ENCODE measurements at regions not wholly inside any gene's neighbourhood (a gene's known extent, or its start where the extent isn't known, plus 50 kb on each side); places are given as distances from the start of the nearest gene placed in this dataset.

DNA sequence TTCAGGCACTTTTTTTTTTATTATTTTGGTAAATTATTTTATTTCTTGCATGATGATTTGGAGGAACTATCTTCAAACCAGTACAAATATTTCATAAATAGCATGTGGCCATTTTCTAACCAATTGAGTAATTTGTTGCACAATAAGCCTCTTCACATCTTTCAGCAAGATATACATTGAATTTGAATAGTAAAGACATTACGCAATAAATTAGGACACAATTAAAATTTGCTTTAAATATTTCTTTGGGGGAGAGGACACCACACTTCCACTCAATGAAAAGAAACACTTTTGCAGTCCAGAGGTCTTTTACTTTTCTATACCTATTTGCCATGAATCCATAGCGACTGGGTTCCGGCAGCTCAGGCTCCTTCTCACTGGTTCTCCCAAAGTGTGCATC, 762.6 kb upstream of the GOLIM4 start:
- H3K27ac ChIP-seq: no peak overlapping the region; the same call in 1 of the 2 replicates
- no peak for TF ChIP-seq CTCF (conservative IDR thresholded peaks at IDR 0.05)

GRCh38 chr3:168850109-168850508, 754.4 kb upstream of the GOLIM4 start:
- no peak overlapping the region for H3K27ac ChIP-seq
- TF ChIP-seq CTCF (conservative IDR thresholded peaks at IDR 0.05): no peak

- TF ChIP-seq CTCF (conservative IDR thresholded peaks at IDR 0.05): peak; percentile 80
- no peak overlapping the region for H3K27ac ChIP-seq
These were observed 751.7 kb upstream of the GOLIM4 start for GRCh38 chr3:168847291-168847883.

DNA sequence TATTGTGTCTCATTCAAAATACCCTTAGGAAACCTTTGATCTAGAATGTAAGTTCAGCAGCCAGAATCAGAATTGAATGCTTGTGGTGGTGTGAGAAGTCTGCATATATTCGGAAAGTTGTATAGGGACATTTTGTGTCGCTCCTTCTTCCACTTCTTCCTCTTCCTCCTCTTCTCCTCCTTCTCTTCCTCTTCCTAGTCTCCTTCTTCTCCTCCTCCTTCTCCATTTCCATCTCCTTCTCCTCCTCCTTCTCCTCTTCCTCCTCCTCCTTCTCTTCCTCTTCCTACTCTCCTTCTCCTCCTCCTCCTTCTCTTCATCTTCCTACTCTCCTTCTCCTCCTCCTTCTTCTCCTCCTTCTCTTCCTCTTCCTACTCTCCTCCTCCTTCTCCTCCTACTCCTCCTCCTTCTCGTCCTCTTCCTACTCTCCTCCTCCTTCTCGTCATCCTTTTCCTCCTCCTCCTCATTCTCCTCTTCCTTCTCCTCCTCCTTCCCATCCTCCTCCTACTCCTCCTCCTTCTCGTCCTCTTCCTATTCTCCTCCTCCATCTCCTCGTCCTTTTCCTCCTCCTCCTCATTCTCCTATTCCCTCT, 749.3 kb upstream of the GOLIM4 start:
- TF ChIP-seq CTCF (conservative IDR thresholded peaks at IDR 0.05): no peak
- no peak overlapping the region for H3K27ac ChIP-seq

- TF ChIP-seq CTCF (conservative IDR thresholded peaks at IDR 0.05): no peak
- no peak overlapping the region for H3K27ac ChIP-seq
These were observed 748.7 kb upstream of the GOLIM4 start for GRCh38 chr3:168844472-168844871.

- no peak for TF ChIP-seq CTCF (conservative IDR thresholded peaks at IDR 0.05)
- H3K27ac ChIP-seq: no peak overlapping the region
These were observed 747.8 kb upstream of the GOLIM4 start for GRCh38 chr3:168843481-168843880.

- no peak overlapping the region for H3K27ac ChIP-seq
- TF ChIP-seq CTCF (conservative IDR thresholded peaks at IDR 0.05): no peak
These were observed 743.9 kb upstream of the GOLIM4 start for GRCh38 chr3:168839653-168840052.
